ENCODE measurements at regions not wholly inside any gene's neighbourhood (a gene's known extent, or its start where the extent isn't known, plus 50 kb on each side); places are given as distances from the start of the nearest gene placed in this dataset.

- no peaks in the 10 kb centered on the region for H3K36me3 ChIP-seq (ENCODE audit: low read depth, low read length)
- no peaks in the 10 kb centered on the region for H3F3A ChIP-seq (ENCODE audit: low read length, unreplicated experiment)
- DNase-seq (no peak), ATAC-seq (no peak)
- no peak for TF ChIP-seq EZH2phosphoT487 (IDR thresholded peaks at IDR 0.05; ENCODE audit: borderline replicate concordance, low read length)
- TF ChIP-seq EZH2 (IDR thresholded peaks at IDR 0.05; ENCODE audit: low read length, unreplicated experiment): no peak
- no peaks in the 10 kb centered on the region for H4K20me1 ChIP-seq (ENCODE audit: low read length)
- ChIA-PET CTCF (interaction anchor here (1.9 kb wide), 1 partner anchor 236 kb away, joined by 12 read pairs; no protein-coding TSS in a partner anchor), POLR2A (ENCODE audit: unreplicated experiment) (no interaction called here)
- no peaks in the 10 kb centered on the region for H3K79me2 ChIP-seq (ENCODE audit: low read length)
- H3K4me3 ChIP-seq (ENCODE audit: low read length): no peak overlapping the region
- BruUV-seq (replicated peaks): no TSS peak
- H3K27me3 ChIP-seq (ENCODE audit: low read length): no peaks in the 10 kb centered on the region
- no peak overlapping the region for H2AFZ ChIP-seq (ENCODE audit: low read length)
- H3K4me1 ChIP-seq (ENCODE audit: insufficient read depth, low read length): no peaks in the 10 kb centered on the region
- intact Hi-C loops (cut with micrococcal nuclease): loop anchor here (5.0 kb wide), 2 partner anchors 55 to 185 kb away; no protein-coding TSS in a partner anchor
- no peak overlapping the region for H3K4me2 ChIP-seq (ENCODE audit: low read length)
- H3K9ac ChIP-seq (ENCODE audit: low read length): no peak overlapping the region
- H3K9me2 ChIP-seq (replicated peaks; ENCODE audit: low read length): no peaks in the 10 kb centered on the region
- H3K9me3 ChIP-seq (ENCODE audit: low read length): no peaks in the 10 kb centered on the region
- H3K27ac ChIP-seq (ENCODE audit: low read length): no peak overlapping the region
These were observed 178.5 kb downstream of the HAUS1 start for GRCh38 chr18:46282646-46283045.

GRCh38 chr18:46283268-46283667 is 179.1 kb downstream of the HAUS1 start:
- no peak overlapping the region for H3K4me2 ChIP-seq (ENCODE audit: low read length)
- intact Hi-C loops (cut with micrococcal nuclease): loop anchor here (5.0 kb wide), 2 partner anchors 54 to 184 kb away; no protein-coding TSS in a partner anchor

GRCh38 chr18:46283895-46284295 is 179.7 kb downstream of the HAUS1 start:
- no peak overlapping the region for H3K4me3 ChIP-seq (ENCODE audit: low read length)
- H3K79me2 ChIP-seq (ENCODE audit: low read length): no peaks in the 10 kb centered on the region
- intact Hi-C loops (cut with micrococcal nuclease): loop anchor here (5.0 kb wide), 2 partner anchors 53 to 183 kb away; no protein-coding TSS in a partner anchor
- CTCF ChIA-PET: no interaction called here
- TF ChIP-seq EZH2phosphoT487 (IDR thresholded peaks at IDR 0.05; ENCODE audit: borderline replicate concordance, low read length) (no peak), EZH2 (IDR thresholded peaks at IDR 0.05; ENCODE audit: low read length, unreplicated experiment) (no peak), CTCF (conservative IDR thresholded peaks at IDR 0.05; ENCODE audit: low read depth, low read length) (no peak)
- BruUV-seq (replicated peaks): no TSS peak
- H4K20me1 ChIP-seq (ENCODE audit: low read length): no peaks in the 10 kb centered on the region
- no peak overlapping the region for H3K27ac ChIP-seq (ENCODE audit: low read length)
- H3K4me2 ChIP-seq (ENCODE audit: low read length): no peak overlapping the region
- no peaks in the 10 kb centered on the region for H3K4me1 ChIP-seq (ENCODE audit: insufficient read depth, low read length)
- no peaks in the 10 kb centered on the region for H3K9me2 ChIP-seq (replicated peaks; ENCODE audit: low read length)
- DNase-seq: no peak
- POLR2A ChIA-PET (ENCODE audit: unreplicated experiment): no interaction called here
- H3K9ac ChIP-seq (ENCODE audit: low read length): no peak overlapping the region
- H3K27me3 ChIP-seq (ENCODE audit: low read length): no peaks in the 10 kb centered on the region
- no peaks in the 10 kb centered on the region for H3K36me3 ChIP-seq (ENCODE audit: low read depth, low read length)
- ATAC-seq: no peak
- H2AFZ ChIP-seq (ENCODE audit: low read length): no peak overlapping the region
- H3F3A ChIP-seq (ENCODE audit: low read length, unreplicated experiment): no peaks in the 10 kb centered on the region
- H3K9me3 ChIP-seq (ENCODE audit: low read length): no peaks in the 10 kb centered on the region

More at GRCh38 chr18:46283268-46283667, 179.1 kb downstream of the HAUS1 start:
- Histone ChIP-seq H3K9ac (ENCODE audit: low read length) (no peak overlapping the region), H4K20me1 (ENCODE audit: low read length) (no peaks in the 10 kb centered on the region), H2AFZ (ENCODE audit: low read length) (no peak overlapping the region), H3K79me2 (ENCODE audit: low read length) (no peaks in the 10 kb centered on the region), H3F3A (ENCODE audit: low read length, unreplicated experiment) (no peaks in the 10 kb centered on the region), H3K4me1 (ENCODE audit: insufficient read depth, low read length) (no peaks in the 10 kb centered on the region), H3K36me3 (ENCODE audit: low read depth, low read length) (no peaks in the 10 kb centered on the region), H3K27ac (ENCODE audit: low read length) (no peak overlapping the region), H3K4me3 (ENCODE audit: low read length) (no peak overlapping the region), H3K9me2 (replicated peaks; ENCODE audit: low read length) (no peaks in the 10 kb centered on the region), H3K27me3 (ENCODE audit: low read length) (no peaks in the 10 kb centered on the region), H3K9me3 (ENCODE audit: low read length) (no peaks in the 10 kb centered on the region)
- ATAC-seq: peak; percentile 31
- no TSS peak for BruUV-seq (replicated peaks)
- no peak for TF ChIP-seq EZH2 (IDR thresholded peaks at IDR 0.05; ENCODE audit: low read length, unreplicated experiment)
- no peak for TF ChIP-seq CTCF (conservative IDR thresholded peaks at IDR 0.05; ENCODE audit: low read depth, low read length)
- no peak for TF ChIP-seq EZH2phosphoT487 (IDR thresholded peaks at IDR 0.05; ENCODE audit: borderline replicate concordance, low read length)
- ChIA-PET POLR2A (ENCODE audit: unreplicated experiment) (no interaction called here), CTCF (no interaction called here)
- no peak for DNase-seq
